ENCODE measurements at regions not wholly inside any gene's neighbourhood (a gene's known extent, or its start where the extent isn't known, plus 50 kb on each side); places are given as distances from the start of the nearest gene placed in this dataset.

DNA sequence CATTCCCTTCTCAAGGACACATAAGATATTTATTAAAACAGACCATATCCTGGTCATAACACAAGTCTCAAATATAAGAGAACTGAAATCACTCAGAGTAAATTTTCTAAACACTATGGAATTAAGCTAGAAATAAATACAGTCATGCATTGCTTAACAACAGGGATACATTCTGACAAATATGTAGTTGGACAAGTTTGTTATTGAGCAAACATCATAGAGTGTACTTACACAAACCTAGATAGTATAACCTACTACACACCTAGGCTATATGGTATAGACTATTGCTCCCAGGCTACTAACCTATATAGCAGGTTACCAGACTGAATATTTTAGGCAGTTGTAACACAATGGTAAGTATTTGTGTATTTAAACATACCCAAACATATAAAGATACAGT lies 104.0 kb downstream of the MIS18A start:
- TF ChIP-seq, protein P1, sequence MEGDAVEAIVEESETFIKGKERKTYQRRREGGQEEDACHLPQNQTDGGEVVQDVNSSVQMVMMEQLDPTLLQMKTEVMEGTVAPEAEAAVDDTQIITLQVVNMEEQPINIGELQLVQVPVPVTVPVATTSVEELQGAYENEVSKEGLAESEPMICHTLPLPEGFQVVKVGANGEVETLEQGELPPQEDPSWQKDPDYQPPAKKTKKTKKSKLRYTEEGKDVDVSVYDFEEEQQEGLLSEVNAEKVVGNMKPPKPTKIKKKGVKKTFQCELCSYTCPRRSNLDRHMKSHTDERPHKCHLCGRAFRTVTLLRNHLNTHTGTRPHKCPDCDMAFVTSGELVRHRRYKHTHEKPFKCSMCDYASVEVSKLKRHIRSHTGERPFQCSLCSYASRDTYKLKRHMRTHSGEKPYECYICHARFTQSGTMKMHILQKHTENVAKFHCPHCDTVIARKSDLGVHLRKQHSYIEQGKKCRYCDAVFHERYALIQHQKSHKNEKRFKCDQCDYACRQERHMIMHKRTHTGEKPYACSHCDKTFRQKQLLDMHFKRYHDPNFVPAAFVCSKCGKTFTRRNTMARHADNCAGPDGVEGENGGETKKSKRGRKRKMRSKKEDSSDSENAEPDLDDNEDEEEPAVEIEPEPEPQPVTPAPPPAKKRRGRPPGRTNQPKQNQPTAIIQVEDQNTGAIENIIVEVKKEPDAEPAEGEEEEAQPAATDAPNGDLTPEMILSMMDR (conservative IDR thresholded peaks at IDR 0.05; ENCODE audit: low read depth in 2 of 2), result no peak
- TF ChIP-seq EZH2 (IDR thresholded peaks at IDR 0.05; ENCODE audit: low read depth, unreplicated experiment), result no peak
- no peak for TF ChIP-seq CREB1 (CRISPR knock-in tag; IDR thresholded peaks at IDR 0.05; ENCODE audit: low read depth)
